ENCODE measurements at regions not wholly inside any gene's neighbourhood (a gene's known extent, or its start where the extent isn't known, plus 50 kb on each side); places are given as distances from the start of the nearest gene placed in this dataset.

- no peak overlapping the region for H3K9ac ChIP-seq
- H3K4me2 ChIP-seq = no peak overlapping the region
- no peak overlapping the region for H2AFZ ChIP-seq (ENCODE audit: low read depth)
- no peak overlapping the region for H3K27ac ChIP-seq
- no peaks in the 10 kb centered on the region for H3K27me3 ChIP-seq (ENCODE audit: insufficient read depth, low read depth)
- H4K20me1 ChIP-seq (ENCODE audit: insufficient read depth) = no peaks in the 10 kb centered on the region
- H3K4me1 ChIP-seq (ENCODE audit: low read depth, poor library complexity, severe bottlenecking) = no peaks in the 10 kb centered on the region
- no peak overlapping the region for H3K4me3 ChIP-seq (IDR thresholded peaks at IDR 0.05; ENCODE audit: insufficient read depth, low read depth, low read length)
- no peaks in the 10 kb centered on the region for H3K36me3 ChIP-seq (ENCODE audit: insufficient read depth)
- no peak for TF ChIP-seq CTCF (conservative IDR thresholded peaks at IDR 0.05; ENCODE audit: low read depth, low read length)
- no peaks in the 10 kb centered on the region for H3K79me2 ChIP-seq (ENCODE audit: insufficient read depth, low read depth)
Observed at GRCh38 chr10:130648807-130649206, 512.6 kb downstream of the GLRX3 start.

DNA sequence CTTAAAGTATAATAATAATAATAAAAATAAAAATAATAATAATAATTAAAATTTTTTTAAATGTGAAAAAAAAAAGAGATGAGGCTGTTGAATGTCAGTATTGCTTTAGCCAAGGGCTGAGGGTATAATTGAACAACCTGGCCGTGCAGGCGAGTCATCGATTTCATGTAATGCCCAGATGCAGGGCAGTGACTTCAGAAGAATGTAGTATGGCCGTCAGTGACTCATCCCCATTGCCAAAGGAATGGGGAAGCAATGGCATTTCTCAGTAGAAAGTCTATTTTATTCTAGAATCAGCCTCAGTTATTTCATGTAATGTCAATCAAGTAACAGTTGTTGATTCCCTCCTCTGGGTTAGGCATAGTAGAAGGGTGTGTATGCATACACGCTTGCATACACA is 516.4 kb downstream of the GLRX3 start:
- no peaks in the 10 kb centered on the region for H4K20me1 ChIP-seq (ENCODE audit: insufficient read depth)

DNA sequence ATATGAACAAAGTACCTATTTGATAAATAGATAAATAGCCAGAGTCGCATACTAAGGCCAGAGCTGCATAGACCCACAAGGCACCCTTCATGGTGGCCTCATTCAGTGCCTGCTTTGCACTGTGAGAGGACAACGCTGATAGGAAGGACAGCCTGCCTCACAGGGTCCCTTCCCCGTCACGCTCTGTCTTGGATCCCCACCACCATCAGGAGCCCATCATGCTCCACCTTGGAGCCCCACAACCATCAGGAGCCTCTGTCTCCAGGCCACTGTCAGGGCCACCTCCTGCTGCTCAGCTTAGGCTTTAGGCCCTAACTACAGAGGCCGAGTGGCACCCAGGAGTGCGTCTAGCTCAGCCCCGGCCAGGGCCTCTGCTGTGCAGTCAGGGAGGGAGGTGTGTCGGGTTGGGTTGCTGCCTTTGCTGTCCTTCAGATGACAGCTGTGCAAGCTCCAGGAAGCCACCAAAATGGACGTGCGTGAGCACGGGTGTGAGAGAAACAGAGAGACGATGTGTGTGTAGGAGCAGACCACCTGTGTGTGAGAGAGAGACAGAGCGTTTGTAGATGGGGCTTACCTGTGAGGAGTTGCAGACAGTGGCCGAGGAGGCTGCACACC is 516.9 kb downstream of the GLRX3 start:
- Histone ChIP-seq H2AFZ (ENCODE audit: low read depth) (no peak overlapping the region), H3K36me3 (ENCODE audit: insufficient read depth) (no peaks in the 10 kb centered on the region), H3K27me3 (ENCODE audit: insufficient read depth, low read depth) (no peaks in the 10 kb centered on the region), H3K9ac (no peak overlapping the region), H4K20me1 (ENCODE audit: insufficient read depth) (no peaks in the 10 kb centered on the region), H3K4me3 (IDR thresholded peaks at IDR 0.05; ENCODE audit: insufficient read depth, low read depth, low read length) (no peak overlapping the region), H3K27ac (no peak overlapping the region), H3K79me2 (ENCODE audit: insufficient read depth, low read depth) (no peaks in the 10 kb centered on the region), H3K4me2 (no peak overlapping the region), H3K4me1 (ENCODE audit: low read depth, poor library complexity, severe bottlenecking) (no peaks in the 10 kb centered on the region)
- TF ChIP-seq CTCF (conservative IDR thresholded peaks at IDR 0.05; ENCODE audit: low read depth, low read length) = no peak

More for the DNA sequence above, 516.4 kb downstream of the GLRX3 start:
- Histone ChIP-seq H3K9ac (no peak overlapping the region), H3K36me3 (ENCODE audit: insufficient read depth) (no peaks in the 10 kb centered on the region), H3K27me3 (ENCODE audit: insufficient read depth, low read depth) (no peaks in the 10 kb centered on the region), H3K79me2 (ENCODE audit: insufficient read depth, low read depth) (no peaks in the 10 kb centered on the region), H3K4me3 (IDR thresholded peaks at IDR 0.05; ENCODE audit: insufficient read depth, low read depth, low read length) (no peak overlapping the region), H3K4me1 (ENCODE audit: low read depth, poor library complexity, severe bottlenecking) (no peaks in the 10 kb centered on the region), H3K27ac (no peak overlapping the region), H3K4me2 (no peak overlapping the region), H2AFZ (ENCODE audit: low read depth) (no peak overlapping the region)
- no peak for TF ChIP-seq CTCF (conservative IDR thresholded peaks at IDR 0.05; ENCODE audit: low read depth, low read length)

GRCh38 chr10:130654726-130655125 is 518.5 kb downstream of the GLRX3 start:
- no peaks in the 10 kb centered on the region for H3K27me3 ChIP-seq (ENCODE audit: insufficient read depth, low read depth)
- no peaks in the 10 kb centered on the region for H3K79me2 ChIP-seq (ENCODE audit: insufficient read depth, low read depth)
- H3K9ac ChIP-seq = no peak overlapping the region
- no peak overlapping the region for H3K4me2 ChIP-seq
- no peaks in the 10 kb centered on the region for H3K36me3 ChIP-seq (ENCODE audit: insufficient read depth)
- H4K20me1 ChIP-seq (ENCODE audit: insufficient read depth) = no peaks in the 10 kb centered on the region
- no peaks in the 10 kb centered on the region for H3K4me1 ChIP-seq (ENCODE audit: low read depth, poor library complexity, severe bottlenecking)
- TF ChIP-seq CTCF (conservative IDR thresholded peaks at IDR 0.05; ENCODE audit: low read depth, low read length) = no peak
- no peak overlapping the region for H3K27ac ChIP-seq
- no peak overlapping the region for H2AFZ ChIP-seq (ENCODE audit: low read depth)
- no peak overlapping the region for H3K4me3 ChIP-seq (IDR thresholded peaks at IDR 0.05; ENCODE audit: insufficient read depth, low read depth, low read length)

Data from KMS-11 (cell line).